Dedifferentiated amniotic fluid mesenchymal stem cell (primary cell): ENCODE measurements at regions not wholly inside any gene's neighbourhood (a gene's known extent, or its start where the extent isn't known, plus 50 kb on each side); places are given as distances from the start of the nearest gene placed in this dataset.
"Not testable (repeated sequence)": the region's sequence is repeated elsewhere in the genome, so short reads cannot be mapped to it uniquely, and the experiment has no call there.

Experiments used
- DNase-seq: peaks from one replicate; pipeline ENCODE4 v3.0.0-alpha.2; 2016; ENCODE audit errors: extremely low spot score

GRCh38 chr10:30560326-30560725 lies 69.2 kb downstream of the LYZL2 start:
- DNase-seq: no peak

GRCh38 chr10:30559180-30559579 lies 70.4 kb downstream of the LYZL2 start:
- no peak for DNase-seq

- DNase-seq: no peak
Measured at GRCh38 chr10:30558411-30558810, 71.1 kb downstream of the LYZL2 start.

GRCh38 chr10:30557884-30558283 lies 71.7 kb downstream of the LYZL2 start:
- no peak for DNase-seq

- no peak for DNase-seq
Measured at GRCh38 chr10:30556189-30556588, 73.4 kb downstream of the LYZL2 start.

- DNase-seq: no peak
Measured at GRCh38 chr10:30555465-30555864, 74.1 kb downstream of the LYZL2 start.

GRCh38 chr10:30554440-30554825 lies 75.1 kb downstream of the LYZL2 start:
- DNase-seq: no peak

GRCh38 chr10:30553626-30554439 lies 75.7 kb downstream of the LYZL2 start:
- DNase-seq: no peak

GRCh38 chr10:30553018-30553625 lies 76.4 kb downstream of the LYZL2 start:
- no peak for DNase-seq

- no peak for DNase-seq
Measured at GRCh38 chr10:30550967-30551815, 78.4 kb downstream of the LYZL2 start.

- DNase-seq: not testable (repeated sequence)
Measured at GRCh38 chr10:30549134-30549687, 80.3 kb downstream of the LYZL2 start.

GRCh38 chr10:30546511-30546910 lies 83.0 kb downstream of the LYZL2 start:
- DNase-seq: no peak

GRCh38 chr10:30542895-30543288 lies 86.7 kb downstream of the LYZL2 start:
- DNase-seq: no peak

GRCh38 chr10:30542001-30542894 lies 87.3 kb downstream of the LYZL2 start:
- DNase-seq: no peak

- no peak for DNase-seq
Measured at GRCh38 chr10:30540276-30540675, 89.3 kb downstream of the LYZL2 start.

- DNase-seq: no peak
Measured at GRCh38 chr10:30538086-30538485, 91.5 kb downstream of the LYZL2 start.

GRCh38 chr10:30537586-30537985 lies 92.0 kb downstream of the LYZL2 start:
- no peak for DNase-seq

GRCh38 chr10:30537158-30537557 lies 92.4 kb downstream of the LYZL2 start:
- DNase-seq: not testable (repeated sequence)

- no peak for DNase-seq
Measured at GRCh38 chr10:30536578-30536977, 93.0 kb downstream of the LYZL2 start.

- DNase-seq: no peak
Measured at GRCh38 chr10:30535677-30536076, 93.9 kb downstream of the LYZL2 start.

GRCh38 chr10:30534465-30535144 lies 94.9 kb downstream of the LYZL2 start:
- peak; percentile 81 for DNase-seq
